ENCODE measurements at regions not wholly inside any gene's neighbourhood (a gene's known extent, or its start where the extent isn't known, plus 50 kb on each side); places are given as distances from the start of the nearest gene placed in this dataset.

DNA sequence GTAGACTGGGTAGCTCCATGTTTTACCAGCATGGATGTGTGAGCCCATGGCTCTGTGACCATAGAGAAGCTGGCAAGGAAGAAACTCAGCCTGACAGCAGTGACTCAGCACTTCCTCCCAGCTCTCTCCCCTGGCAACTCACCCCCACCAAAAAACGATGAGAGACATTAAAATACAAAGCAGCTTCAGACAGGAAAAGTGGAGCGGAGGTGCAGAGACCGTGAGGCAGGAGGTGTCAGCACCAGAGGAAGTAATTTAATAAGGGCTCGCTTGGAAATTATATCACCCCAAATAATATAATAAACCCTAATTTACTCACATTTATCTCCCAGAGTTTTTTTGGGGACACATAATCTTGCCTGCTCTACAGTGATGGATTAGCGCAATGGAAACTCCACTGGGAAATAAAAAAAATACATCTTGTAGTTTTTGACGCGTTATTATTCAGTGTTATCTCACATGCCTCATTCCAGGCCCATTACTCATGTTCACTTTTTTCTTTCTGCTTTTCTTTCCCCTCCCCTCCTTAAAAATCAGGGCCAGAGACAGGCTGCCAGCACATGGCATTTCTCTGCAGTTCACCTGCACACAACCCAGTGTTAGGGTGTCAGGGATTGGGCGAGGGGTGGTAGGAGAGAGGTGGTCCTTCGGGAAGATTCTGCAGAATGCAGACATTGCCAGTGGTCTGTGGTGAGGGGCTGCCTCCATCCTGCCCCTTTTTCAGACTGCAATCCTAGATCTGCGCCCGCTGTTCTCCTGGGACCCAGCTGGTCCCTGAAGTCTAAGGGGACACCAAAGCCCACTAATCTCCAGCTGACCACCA, 170.8 kb downstream of the BUD13 start:
- no peak for DNase-seq (ENCODE audit: low read depth in 1 of 2, low spot score in 1 of 2)

- DNase-seq (ENCODE audit: low read depth in 1 of 2, low spot score in 1 of 2): no peak
Measured at GRCh38 chr11:116600930-116601329, 171.9 kb downstream of the BUD13 start.

DNA sequence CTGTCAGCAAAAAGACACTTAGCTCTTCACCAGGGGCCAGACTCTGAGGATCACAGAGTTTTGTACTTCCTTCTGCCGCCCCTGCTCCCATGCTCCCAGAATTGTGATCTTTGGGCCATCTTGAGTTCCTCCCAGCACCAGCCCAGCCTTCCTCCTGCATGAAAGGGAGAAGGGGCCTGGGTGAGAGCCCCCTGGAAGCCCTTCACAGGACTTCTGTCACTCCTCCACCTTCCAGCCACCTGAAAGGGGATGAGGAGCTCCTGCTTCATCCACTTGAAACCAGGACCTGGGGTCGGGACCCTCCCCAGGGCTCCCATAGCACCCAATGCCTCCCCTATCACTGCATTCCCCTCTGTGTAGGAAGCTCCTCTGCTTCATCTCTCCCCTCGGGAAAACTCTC, 174.2 kb downstream of the BUD13 start:
- DNase-seq (ENCODE audit: low read depth in 1 of 2, low spot score in 1 of 2): no peak

DNA sequence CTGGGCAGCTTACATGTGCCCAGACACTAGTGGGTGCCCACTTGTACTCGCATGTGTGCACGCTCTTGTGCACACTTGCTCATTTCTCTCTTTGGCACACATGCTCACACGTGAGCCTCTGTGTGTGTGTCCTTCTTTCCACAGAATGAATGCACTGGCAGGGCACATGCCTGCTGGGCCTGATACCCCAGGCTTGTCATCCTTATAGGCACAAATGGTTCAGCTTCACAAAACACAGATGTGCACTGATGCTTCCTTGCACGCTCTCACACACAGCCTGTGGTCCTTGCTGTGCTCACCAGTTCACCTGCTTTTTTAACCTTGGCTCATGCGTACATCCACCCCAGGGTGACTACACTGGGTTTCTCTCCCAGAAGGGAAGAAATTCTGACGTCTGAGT, 174.8 kb downstream of the BUD13 start:
- DNase-seq (ENCODE audit: low read depth in 1 of 2, low spot score in 1 of 2): no peak

DNA sequence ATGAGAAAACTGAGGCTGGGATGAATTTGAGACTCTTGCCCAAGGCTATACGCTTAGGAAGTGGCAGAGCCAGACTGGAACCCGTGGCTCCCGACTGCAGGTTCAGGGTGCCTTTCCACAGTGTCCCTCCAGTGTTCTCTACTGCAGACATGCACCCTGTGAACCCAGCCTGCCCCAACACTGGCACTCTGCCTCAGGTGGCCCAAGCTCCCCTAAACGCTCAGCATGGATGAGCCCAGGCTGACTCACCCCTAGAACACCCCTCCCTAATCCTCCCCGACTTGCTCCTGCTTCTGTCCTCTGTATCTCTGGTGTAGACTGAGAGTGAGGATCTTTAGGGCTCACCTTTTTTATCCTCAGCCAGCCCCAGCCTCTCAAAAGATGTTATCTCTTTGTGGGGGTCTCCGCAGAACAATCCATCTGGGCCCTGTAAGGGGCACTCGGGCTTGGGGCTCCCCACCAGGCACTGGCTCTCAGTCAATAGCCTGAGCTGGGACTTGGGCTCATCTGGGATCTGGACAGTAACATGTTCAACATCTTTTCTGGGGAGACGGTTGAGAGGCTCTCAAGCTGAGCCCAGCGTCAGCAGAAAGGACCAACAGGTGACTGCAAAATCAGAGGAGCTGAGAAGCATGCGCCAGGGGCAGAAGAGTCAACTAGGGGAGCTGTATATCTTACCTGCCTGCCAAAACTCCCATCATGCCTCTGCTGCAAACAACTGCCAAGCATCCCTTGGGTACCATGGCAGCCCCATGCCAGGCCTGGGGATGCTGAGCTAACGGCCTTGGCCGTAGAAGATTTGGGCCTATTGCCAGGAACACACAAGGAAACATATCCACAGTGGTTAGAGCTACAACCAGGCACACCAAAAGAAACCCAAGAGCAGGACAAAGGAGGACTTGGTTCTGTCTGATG, 176.2 kb downstream of the BUD13 start:
- DNase-seq (ENCODE audit: low read depth in 1 of 2, low spot score in 1 of 2): no peak

DNA sequence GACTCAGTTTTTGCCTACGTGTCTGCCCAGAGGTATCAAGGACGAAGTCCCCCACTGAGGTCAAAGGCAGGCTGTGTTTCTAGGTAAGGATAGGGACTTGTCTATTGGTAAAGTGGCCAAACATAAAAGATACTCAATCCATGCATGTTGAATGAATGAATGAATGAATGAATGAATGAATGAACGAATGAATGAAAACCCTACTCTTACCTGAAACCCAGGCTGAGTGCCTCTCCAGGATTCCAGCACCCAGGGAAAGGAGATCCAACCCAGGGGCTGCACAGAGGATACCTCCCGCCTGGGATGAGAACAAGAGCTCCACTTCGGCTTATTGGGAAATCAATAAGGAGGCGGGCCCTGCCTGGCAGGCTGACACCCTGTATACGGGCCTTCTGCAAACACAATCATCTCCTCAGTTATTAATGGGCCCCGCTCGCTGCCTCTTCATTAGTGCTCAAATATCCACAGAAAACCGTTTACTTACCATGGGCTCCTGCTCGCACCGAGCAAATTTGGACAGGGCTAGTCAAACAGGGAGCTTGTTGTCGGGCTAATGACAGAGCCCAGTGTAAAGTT, 177.4 kb downstream of the BUD13 start:
- DNase-seq (ENCODE audit: low read depth in 1 of 2, low spot score in 1 of 2): no peak

DNA sequence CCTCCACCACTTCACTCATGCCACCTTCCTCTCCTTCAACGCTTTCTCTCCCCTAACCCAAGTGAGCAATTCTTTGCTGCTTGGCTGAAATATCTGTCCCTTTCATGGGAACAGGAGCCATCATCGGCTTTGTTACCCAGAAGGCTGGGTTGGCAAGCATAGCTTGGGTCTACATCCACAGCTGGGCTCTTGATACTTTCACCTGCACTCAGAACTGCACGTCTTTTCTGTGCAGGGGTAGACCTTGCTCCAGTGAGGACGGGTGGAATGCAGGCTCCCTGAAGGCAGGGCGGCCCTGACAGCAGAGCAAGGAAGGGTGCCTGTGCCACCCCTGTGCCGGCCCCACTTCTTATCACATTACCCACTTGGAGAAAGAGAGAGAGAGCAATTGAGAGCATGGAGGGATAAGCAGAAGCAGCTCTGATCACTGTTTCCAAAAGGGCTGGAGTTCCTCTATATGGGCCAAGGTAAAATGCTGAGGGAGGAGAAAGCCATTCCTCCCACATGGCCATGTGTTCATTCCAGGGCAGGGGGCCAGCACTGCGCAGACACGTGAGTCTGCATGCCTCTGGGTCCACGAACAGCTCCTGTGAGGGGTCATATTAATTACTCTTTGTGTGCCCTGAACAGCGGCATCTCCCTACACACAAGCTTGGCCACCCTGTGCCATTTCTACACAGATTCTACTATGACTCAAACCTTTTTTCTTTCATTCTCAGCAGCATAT, 181.8 kb downstream of the BUD13 start:
- no peak for DNase-seq (ENCODE audit: low read depth in 1 of 2, low spot score in 1 of 2)

- no peak for DNase-seq (ENCODE audit: low read depth in 1 of 2, low spot score in 1 of 2)
Measured at GRCh38 chr11:116589402-116589801, 183.4 kb downstream of the BUD13 start.

DNA sequence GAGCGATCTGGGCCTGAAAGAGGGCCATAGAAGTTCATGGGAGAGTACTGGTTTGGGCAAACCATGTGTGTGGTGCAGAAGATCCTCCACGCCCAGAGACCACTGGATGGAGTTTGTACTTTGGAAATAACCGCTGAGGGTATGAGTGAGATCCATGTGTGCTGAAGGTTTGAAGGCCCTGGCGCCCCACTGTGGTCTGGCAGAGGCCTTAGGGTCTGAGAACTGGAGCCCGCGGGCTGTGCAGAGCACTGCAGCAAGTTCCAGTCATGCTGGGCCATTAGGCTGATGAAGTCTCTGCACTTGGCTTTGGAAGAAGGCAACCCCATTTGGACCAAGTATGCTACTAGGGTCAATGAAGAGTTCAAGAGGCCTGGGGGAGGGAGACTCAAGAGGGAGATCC, 186.4 kb downstream of the BUD13 start:
- no peak for DNase-seq (ENCODE audit: low read depth in 1 of 2, low spot score in 1 of 2)

GRCh38 chr11:116582571-116582970, 190.2 kb downstream of the BUD13 start:
- DNase-seq (ENCODE audit: low read depth in 1 of 2, low spot score in 1 of 2): no peak

- no peak for DNase-seq (ENCODE audit: low read depth in 1 of 2, low spot score in 1 of 2)
Measured at GRCh38 chr11:116581349-116581748, 191.4 kb downstream of the BUD13 start.

GRCh38 chr11:116580799-116581198, 192.0 kb downstream of the BUD13 start:
- DNase-seq (ENCODE audit: low read depth in 1 of 2, low spot score in 1 of 2): no peak

DNA sequence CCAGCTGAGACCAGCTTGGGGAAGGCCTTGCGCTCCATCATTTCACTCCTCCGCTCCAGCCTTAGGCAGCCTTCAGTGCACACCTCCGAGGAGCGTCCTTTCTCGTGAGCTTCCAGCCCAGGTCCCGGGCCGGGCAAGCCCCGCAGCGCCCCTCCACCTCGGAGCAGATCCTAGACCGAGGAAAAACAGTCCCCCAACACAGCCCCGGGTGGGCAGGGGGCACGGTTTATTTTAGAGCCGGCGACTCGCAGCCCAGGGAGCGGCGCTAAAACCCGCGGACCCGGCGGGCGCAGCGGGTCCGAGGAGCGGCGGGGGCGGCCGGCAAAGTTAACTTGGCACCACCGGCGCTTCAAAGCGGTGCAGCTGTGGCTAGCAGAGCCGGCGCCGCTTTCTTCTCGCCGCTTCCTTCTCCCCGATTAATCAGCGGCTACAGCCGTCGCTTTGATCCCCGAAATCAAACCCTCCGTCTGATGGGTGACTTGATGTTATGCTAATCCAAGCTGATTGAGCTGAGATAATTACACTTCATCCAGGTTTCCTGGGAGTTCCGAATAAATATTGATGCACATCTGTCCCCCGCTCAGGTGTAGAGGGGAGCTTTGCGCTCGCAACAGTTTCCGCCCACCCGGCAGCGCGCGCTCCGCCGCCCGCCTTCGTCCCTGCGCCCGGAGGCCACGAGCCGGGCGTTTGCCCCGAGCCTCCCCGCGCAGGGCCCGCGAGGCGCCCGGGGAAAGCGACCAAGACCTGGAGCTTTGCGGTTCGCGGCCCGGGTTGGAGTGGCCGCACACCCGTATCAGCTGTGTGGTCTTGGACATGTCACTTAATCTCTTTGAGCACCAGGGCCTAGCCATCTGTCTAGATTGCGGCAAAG, 192.7 kb downstream of the BUD13 start:
- no peak for DNase-seq (ENCODE audit: low read depth in 1 of 2, low spot score in 1 of 2)

DNA sequence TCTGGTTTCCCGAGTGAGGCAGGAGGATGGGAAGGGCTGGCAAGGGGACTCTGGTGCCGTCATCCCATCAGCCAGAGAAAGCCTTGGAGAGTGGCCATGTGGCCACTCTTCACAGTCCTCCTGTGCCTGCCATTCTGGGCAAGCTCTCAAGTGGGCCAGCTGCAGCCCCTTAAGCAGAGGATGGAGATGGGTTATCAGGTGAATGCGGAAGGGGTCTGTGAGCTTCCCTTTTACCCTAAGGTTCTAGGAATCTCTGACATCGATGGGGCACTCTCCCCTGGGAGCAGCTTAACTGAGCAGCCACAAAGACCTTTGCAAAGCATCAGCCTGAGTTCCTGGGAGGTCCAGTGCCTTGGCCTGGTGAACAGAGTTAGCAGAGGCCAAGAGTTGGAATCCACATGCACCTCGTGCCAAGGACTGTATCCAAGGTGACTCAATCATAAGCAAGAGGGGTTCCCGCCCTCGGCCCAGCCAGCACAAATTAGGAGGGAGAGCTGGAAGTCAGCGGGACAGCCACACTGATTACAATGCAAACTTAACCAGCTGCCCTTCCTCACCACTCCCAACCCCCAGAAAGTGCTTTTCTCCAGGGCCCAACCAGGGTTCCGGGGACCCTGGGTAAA, 193.6 kb downstream of the BUD13 start:
- no peak for DNase-seq (ENCODE audit: low read depth in 1 of 2, low spot score in 1 of 2)

DNA sequence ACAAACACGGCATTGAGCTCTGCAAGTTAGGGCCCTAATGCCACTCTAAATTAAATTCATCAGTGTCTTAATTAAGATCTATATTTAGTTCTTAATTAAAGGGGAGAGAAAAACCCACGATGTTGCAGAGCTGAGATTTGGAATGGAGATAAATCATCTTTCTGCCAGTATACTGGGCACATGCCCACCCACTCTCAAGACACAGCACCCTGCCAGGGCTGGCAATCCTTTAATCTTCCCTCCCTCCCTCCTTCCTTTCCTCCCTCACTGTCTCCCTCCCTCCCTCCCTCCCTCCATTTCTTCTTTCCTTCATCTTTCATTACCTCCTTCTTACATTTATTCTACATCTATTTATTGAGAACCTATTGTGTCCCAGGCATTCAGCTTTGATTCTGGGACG, 194.8 kb downstream of the BUD13 start:
- DNase-seq (ENCODE audit: low read depth in 1 of 2, low spot score in 1 of 2): no peak

- DNase-seq (ENCODE audit: low read depth in 1 of 2, low spot score in 1 of 2): no peak
Measured at GRCh38 chr11:116577273-116577672, 195.5 kb downstream of the BUD13 start.

DNA sequence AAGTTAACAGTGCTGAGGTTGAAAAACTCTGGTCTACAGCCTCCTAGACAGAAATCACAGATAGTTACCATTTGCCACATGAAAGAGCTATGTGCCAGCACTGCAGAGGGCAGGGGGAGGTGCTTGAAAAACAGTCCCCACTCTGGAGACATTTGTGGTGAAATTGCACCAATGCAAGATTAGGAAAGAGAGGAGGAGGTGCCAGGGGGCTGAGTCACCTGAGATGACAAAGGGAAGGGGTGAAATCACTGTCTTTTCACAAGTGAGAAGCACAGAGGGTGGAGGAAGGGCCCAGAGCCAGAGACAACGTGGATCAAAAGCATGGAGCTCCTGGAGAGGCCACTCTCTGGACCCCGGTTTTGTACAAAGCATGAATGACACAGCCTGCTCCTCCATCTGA, 196.3 kb downstream of the BUD13 start:
- no peak for DNase-seq (ENCODE audit: low read depth in 1 of 2, low spot score in 1 of 2)

DNA sequence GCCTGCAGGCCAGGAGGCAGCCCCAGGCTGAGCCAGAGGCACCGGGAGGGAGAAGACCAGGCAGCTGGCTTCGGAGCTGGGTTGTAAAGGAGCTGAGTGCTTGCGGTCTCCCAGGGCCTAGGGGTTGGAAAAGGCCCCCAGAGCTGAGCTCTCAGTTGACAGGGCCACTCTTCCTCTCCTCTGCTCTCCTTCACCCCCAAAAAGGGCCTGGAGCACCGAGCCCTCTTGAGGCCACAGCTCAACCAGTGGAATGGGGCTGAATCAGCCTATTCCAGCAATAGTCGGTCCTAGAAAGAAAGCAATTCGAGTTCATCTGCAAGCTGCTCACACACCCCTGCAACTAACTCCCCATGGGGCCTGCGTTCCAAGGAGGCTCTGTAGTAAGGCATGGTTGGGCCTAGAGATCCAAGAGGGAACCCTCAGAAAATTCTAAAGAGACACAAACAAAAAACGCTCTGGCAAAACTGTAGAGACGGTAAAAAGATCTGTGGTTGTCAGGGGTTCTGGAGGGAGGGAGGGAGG, 205.0 kb downstream of the BUD13 start:
- no peak for DNase-seq (ENCODE audit: low read depth in 1 of 2, low spot score in 1 of 2)

GRCh38 chr11:116563712-116564047, 209.1 kb downstream of the BUD13 start:
- DNase-seq (ENCODE audit: low read depth in 1 of 2, low spot score in 1 of 2): no peak

Measured in stimulated activated CD4-positive, alpha-beta T cell treated with anti-CD3 and anti-CD28 coated beads, Interleukin-15, amount 100 ng/mL, for 1 hour (primary cell).